AG04450 (cell line): ENCODE measurements at regions not wholly inside any gene's neighbourhood (a gene's known extent, or its start where the extent isn't known, plus 50 kb on each side); places are given as distances from the start of the nearest gene placed in this dataset.

Source experiments
- CTCF ChIA-PET: fragments of 300-600, 350-600 bp; formaldehyde crosslinking; extraction: SDS; loops from one replicate; lab custom pipeline; 2022; ENCODE audit warnings: antibody characterized with exemption, inconsistent platforms; lab: Charles Lee
- POLR2A ChIA-PET: fragments of 350-600 bp; formaldehyde crosslinking; extraction: SDS; loops from one replicate; lab custom pipeline; 2021; ENCODE audit warnings: antibody characterized with exemption, inconsistent platforms; lab: Yijun Ruan, JAX
- DNase-seq: peaks from one replicate; pipeline ENCODE4 v3.0.0-alpha.2; 2011; ENCODE audit warnings: low read depth, low spot score
- H3K27ac ChIP-seq: one replicate; pipeline ENCODE4 v1.5.1; 2012; ENCODE audit warnings: low read depth, low read length, control low read depth
- H3K27me3 ChIP-seq: one replicate; pipeline ENCODE4 v1.6.0; 2012; ENCODE audit warnings: low read length; ENCODE audit not compliant: control insufficient read depth, insufficient read depth
- H3K4me3 ChIP-seq: 2 replicates; pipeline ENCODE4 v1.5.1; 2011; ENCODE audit warnings: mild to moderate bottlenecking, low read depth, low read length, control low read depth
- H3K9me3 ChIP-seq: 2 replicates; pipeline ENCODE4 v1.5.1; 2012; ENCODE audit warnings: low read length; ENCODE audit not compliant: control insufficient read depth, insufficient read depth
- TF ChIP-seq, protein P1 (sequence below): IDR thresholded peaks from 2 replicates; pipeline ENCODE4 v1.5.1; 2011; ENCODE audit warnings: low read depth, low read length, control low read depth, inconsistent platforms

DNA sequence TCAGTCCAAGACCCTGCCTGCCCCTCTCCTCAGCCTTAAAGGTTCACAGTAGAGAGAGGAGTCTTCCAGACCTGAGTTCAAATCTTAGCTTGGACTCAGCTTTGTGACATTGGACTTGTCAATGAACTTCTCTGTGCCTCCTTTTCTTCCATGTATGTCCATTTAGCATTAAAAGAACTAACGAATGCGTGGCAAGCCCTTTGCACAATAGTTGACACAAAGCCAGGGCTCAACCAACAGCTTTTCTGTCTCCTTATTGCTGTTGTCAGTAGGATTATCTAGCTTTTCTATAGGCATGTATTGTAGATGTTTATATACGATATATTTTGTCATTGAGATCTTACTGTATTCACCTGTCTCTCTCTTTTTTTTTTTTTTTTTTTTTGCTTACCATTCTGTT lies 450.8 kb downstream of the PTPRU start:
- no peak for DNase-seq
- H3K27me3 ChIP-seq: no peaks in the 10 kb centered on the region
- no peak overlapping the region for H3K27ac ChIP-seq
- H3K4me3 ChIP-seq: no peak overlapping the region
- no peaks in the 10 kb centered on the region; the same call in 1 of the 2 replicates for H3K9me3 ChIP-seq
- TF ChIP-seq, protein P1, sequence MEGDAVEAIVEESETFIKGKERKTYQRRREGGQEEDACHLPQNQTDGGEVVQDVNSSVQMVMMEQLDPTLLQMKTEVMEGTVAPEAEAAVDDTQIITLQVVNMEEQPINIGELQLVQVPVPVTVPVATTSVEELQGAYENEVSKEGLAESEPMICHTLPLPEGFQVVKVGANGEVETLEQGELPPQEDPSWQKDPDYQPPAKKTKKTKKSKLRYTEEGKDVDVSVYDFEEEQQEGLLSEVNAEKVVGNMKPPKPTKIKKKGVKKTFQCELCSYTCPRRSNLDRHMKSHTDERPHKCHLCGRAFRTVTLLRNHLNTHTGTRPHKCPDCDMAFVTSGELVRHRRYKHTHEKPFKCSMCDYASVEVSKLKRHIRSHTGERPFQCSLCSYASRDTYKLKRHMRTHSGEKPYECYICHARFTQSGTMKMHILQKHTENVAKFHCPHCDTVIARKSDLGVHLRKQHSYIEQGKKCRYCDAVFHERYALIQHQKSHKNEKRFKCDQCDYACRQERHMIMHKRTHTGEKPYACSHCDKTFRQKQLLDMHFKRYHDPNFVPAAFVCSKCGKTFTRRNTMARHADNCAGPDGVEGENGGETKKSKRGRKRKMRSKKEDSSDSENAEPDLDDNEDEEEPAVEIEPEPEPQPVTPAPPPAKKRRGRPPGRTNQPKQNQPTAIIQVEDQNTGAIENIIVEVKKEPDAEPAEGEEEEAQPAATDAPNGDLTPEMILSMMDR: no peak
- ChIA-PET POLR2A (no interaction called here), CTCF (interaction anchor here (0.6 to 5.0 kb wide), 6 partner anchors 11 to 106 kb away, joined by 3 to 70 read pairs (median 4); no protein-coding TSS in a partner anchor)

DNA sequence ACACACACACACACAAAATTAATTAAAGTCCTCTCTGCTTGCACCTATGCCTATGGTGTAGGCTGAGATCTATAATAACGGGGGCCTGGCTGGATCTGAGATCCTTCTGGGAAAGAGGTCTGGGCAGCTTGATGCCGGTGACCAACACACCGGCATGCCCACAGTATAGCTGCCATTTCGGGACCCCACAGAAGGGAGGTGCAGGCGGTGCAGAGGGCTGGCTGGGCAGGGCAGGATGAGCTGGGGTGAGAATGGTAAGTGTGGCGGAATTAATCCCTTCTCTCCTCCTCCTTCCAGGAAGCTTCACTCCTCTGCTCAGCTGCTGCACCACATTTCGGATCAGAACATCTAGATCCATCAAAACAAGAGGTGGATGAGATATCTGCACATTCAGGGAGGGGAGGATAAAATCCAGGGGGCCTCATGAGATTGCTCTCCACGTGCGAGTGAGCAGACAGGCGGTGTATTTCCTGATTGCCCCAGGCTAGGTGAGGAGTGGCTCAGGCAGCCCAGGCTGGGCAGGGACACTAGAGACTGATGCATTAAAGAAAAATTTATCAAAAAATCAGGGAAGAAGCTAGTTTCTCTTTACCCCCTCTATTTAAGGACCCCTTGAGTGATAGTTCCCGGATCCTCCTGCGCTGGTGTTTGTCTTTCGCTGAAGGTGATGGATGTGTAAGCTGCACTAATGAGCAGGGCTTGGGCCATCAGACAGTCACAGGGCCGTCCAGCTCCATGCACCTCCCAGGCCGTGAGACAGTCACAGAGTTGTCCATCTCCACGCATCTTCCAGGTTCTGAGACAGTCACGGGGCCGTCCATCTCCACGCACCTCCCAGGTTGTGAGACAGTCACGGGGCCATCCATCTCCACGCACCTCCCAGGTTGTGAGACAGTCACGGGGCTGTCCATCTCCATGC lies 449.9 kb downstream of the PTPRU start:
- H3K9me3 ChIP-seq: no peaks in the 10 kb centered on the region; the same call in 1 of the 2 replicates
- H3K4me3 ChIP-seq: no peak overlapping the region
- no peaks in the 10 kb centered on the region for H3K27me3 ChIP-seq
- ChIA-PET CTCF (interaction anchor here (3.8 to 5.0 kb wide), 2 partner anchors 12 to 18 kb away, joined by 24 to 70 read pairs; no protein-coding TSS in a partner anchor), POLR2A (no interaction called here)
- TF ChIP-seq, protein P1: no peak
- no peak overlapping the region for H3K27ac ChIP-seq
- DNase-seq: no peak

DNA sequence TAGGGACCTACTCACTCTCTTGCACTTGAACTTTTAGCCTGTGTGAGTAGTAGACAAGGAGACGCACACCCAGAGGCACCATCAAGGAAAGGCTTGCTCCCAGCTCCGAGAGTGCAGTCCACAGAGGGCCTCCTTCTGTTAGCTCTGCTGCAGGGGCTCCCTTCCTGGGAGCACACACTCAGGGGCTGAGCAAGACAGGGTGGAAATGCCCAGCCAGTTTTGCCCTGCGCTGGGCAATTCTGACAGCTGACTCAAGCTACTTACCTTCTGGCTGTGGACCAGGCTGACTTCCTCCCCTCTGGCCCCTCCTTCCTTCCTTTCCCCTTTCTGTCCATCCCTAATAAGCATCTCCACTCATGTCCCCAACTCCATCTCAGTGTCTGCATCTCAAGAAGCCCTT lies 449.1 kb downstream of the PTPRU start:
- DNase-seq: no peak
- Histone ChIP-seq H3K4me3 (no peak overlapping the region), H3K9me3 (no peaks in the 10 kb centered on the region; the same call in 1 of the 2 replicates), H3K27ac (no peak overlapping the region), H3K27me3 (no peaks in the 10 kb centered on the region)
- ChIA-PET CTCF (interaction anchor here (1.0 kb wide), 1 partner anchor 12 kb away, joined by 3 read pairs; no protein-coding TSS in a partner anchor), POLR2A (no interaction called here)
- TF ChIP-seq, protein P1: no peak

DNA sequence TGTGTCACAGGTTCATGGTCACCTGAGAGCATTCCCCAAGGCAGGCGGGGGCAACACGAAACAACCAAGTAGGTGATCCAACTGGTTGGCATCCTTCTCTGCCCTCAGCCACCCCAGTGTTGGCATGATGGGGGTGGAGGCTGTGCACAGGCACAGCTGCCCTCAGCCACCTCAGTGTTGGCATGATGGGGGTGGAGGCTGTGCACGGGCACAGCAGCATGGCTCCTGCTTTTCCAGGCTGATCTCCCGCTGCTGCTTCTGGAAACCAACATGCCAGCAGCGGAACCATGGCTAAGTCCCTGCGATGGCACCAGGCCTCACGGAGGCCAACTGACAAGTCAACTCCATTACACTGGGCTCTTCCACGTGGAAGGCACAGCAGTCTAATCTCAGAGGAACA lies 447.8 kb downstream of the PTPRU start:
- Histone ChIP-seq H3K27me3 (no peaks in the 10 kb centered on the region), H3K27ac (no peak overlapping the region), H3K9me3 (peaks cover 5% of the 10 kb centered on the region; the same call in 1 of the 2 replicates), H3K4me3 (no peak overlapping the region)
- POLR2A ChIA-PET: no interaction called here
- TF ChIP-seq, protein P1: no peak
- CTCF ChIA-PET: interaction anchor here (1.3 kb wide), 1 partner anchor 20 kb away, joined by 3 read pairs; no protein-coding TSS in a partner anchor
- no peak for DNase-seq

DNA sequence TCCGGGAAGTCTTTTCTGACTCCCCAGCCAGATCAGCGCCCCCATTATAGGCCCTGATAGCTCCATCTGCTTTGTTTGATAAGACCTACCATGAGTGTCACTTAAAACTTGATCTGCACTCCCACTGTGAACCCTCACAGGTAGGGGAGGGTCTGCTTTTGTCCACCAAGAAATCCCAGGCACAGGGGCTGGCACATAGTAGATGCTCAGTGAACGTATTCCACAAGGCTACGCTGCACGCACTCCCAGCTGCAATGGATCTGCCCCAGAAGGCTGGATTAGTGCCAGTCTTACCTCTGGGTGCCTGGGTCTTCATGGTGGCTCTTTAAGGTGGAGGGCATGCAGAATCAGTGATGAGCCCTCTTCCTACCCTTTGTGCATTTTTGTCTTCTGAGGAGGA lies 447.1 kb downstream of the PTPRU start:
- ChIA-PET CTCF (interaction anchor here (1.3 to 2.1 kb wide), 2 partner anchors 19 to 20 kb away, joined by 3 to 7 read pairs; no protein-coding TSS in a partner anchor), POLR2A (no interaction called here)
- Histone ChIP-seq H3K27ac (no peak overlapping the region), H3K9me3 (peaks cover 5% of the 10 kb centered on the region; the same call in 1 of the 2 replicates), H3K27me3 (no peaks in the 10 kb centered on the region), H3K4me3 (no peak overlapping the region)
- TF ChIP-seq, protein P1: no peak
- DNase-seq: no peak
